ENCODE measurements at regions not wholly inside any gene's neighbourhood (a gene's known extent, or its start where the extent isn't known, plus 50 kb on each side); places are given as distances from the start of the nearest gene placed in this dataset.

- Histone ChIP-seq H3K27me3 (no peaks in the 10 kb centered on the region), H3K4me3 (no peak overlapping the region), H3K9me3 (no peaks in the 10 kb centered on the region), H3K36me3 (no peaks in the 10 kb centered on the region), H3K4me1 (ENCODE audit: insufficient read depth) (no peaks in the 10 kb centered on the region), H3K27ac (no peak overlapping the region)
- no peak for DNase-seq
- intact Hi-C loops (cut with DNase I) = no loop called here
- 50 to 75% (median 58%) methylated on average over 1 of the region's 1 CpG for WGBS, 3 donors
- TF ChIP-seq EP300 (IDR thresholded peaks at IDR 0.05) = no peak
- no peak for TF ChIP-seq POLR2A (IDR thresholded peaks at IDR 0.05)
- TF ChIP-seq CTCF (IDR thresholded peaks at IDR 0.05) = no peak
These were observed 189.7 kb upstream of the OSR1 start for GRCh38 chr2:19548116-19548515.

- Histone ChIP-seq H3K27me3 (no peaks in the 10 kb centered on the region), H3K9me3 (no peaks in the 10 kb centered on the region), H3K27ac (no peak overlapping the region), H3K4me1 (ENCODE audit: insufficient read depth) (no peaks in the 10 kb centered on the region), H3K4me3 (no peak overlapping the region), H3K36me3 (no peaks in the 10 kb centered on the region)
- no peak for DNase-seq
- intact Hi-C loops (cut with DNase I) = no loop called here
- TF ChIP-seq EP300 (IDR thresholded peaks at IDR 0.05) (no peak), POLR2A (IDR thresholded peaks at IDR 0.05) (no peak), CTCF (IDR thresholded peaks at IDR 0.05) (no peak)
These were observed 188.9 kb upstream of the OSR1 start for GRCh38 chr2:19547321-19547720.

GRCh38 chr2:19545507-19545906 lies 187.1 kb upstream of the OSR1 start:
- H3K9me3 ChIP-seq = no peaks in the 10 kb centered on the region
- H3K36me3 ChIP-seq = no peaks in the 10 kb centered on the region
- no peak for DNase-seq
- 56 to 82% (median 78%) methylated on average over 4 of the region's 4 CpGs for WGBS, 3 donors
- H3K4me1 ChIP-seq (ENCODE audit: insufficient read depth) = no peaks in the 10 kb centered on the region
- intact Hi-C loops (cut with DNase I) = no loop called here
- TF ChIP-seq EP300 (IDR thresholded peaks at IDR 0.05) (no peak), POLR2A (IDR thresholded peaks at IDR 0.05) (no peak), CTCF (IDR thresholded peaks at IDR 0.05) (no peak)
- no peak overlapping the region for H3K27ac ChIP-seq
- H3K4me3 ChIP-seq = no peak overlapping the region
- no peaks in the 10 kb centered on the region for H3K27me3 ChIP-seq

- WGBS, 3 donors = 81 to 90% (median 87%) methylated on average over 2 of the region's 2 CpGs
- H3K9me3 ChIP-seq = no peaks in the 10 kb centered on the region
- no peak overlapping the region for H3K27ac ChIP-seq
- H3K4me3 ChIP-seq = no peak overlapping the region
- H3K36me3 ChIP-seq = no peaks in the 10 kb centered on the region
- no peak for TF ChIP-seq EP300 (IDR thresholded peaks at IDR 0.05)
- no peak for TF ChIP-seq POLR2A (IDR thresholded peaks at IDR 0.05)
- DNase-seq = no peak
- intact Hi-C loops (cut with DNase I) = no loop called here
- H3K4me1 ChIP-seq (ENCODE audit: insufficient read depth) = no peaks in the 10 kb centered on the region
- H3K27me3 ChIP-seq = no peaks in the 10 kb centered on the region
These were observed 185.4 kb upstream of the OSR1 start for GRCh38 chr2:19543663-19544383.

DNA sequence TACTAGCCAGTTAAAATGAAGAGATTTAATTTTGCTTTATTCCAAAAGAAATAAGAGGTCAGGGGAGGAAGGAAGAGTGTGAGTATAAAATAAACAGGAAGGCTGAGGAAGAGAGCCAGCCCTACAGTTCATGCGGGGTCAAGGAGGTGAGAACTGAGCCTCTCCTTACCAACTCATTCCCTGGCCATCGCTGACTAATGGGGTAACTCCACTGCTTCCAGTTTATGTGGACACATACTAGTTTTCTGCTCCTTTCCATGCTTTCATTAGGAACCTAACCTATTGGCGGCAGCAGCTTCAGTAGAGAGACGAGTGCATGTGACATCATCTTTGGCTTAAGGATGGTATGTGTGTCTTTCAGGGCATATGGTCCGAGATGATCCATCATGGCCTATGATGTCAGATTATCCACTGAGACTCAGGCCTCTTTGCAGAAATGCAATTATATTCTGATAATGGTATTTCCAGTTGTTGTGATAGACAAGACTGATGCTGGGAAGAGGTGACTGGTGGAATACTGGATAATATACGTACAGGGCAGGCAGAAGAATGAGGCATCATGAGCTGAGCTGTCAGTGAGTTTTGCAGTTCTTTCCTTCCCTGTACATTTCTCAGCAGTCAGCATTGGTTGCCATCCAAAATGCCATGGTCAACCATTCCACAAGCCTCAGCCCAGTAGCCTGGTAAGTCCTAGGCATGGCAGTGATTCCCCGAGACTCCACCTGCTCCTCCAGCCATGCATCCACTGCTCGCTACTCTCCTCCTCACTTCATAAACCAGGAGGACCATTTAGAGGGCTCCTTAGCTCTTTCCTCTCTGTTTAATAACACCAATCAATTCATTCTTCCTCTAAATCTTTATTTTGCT lies 184.6 kb upstream of the OSR1 start:
- H3K4me3 ChIP-seq = no peak overlapping the region
- no peaks in the 10 kb centered on the region for H3K36me3 ChIP-seq
- WGBS, 3 donors = 81 to 86% (median 83%) methylated on average over 8 of the region's 8 CpGs
- intact Hi-C loops (cut with DNase I) = no loop called here
- DNase-seq = no peak
- no peaks in the 10 kb centered on the region for H3K9me3 ChIP-seq
- TF ChIP-seq POLR2A (IDR thresholded peaks at IDR 0.05) (no peak), EP300 (IDR thresholded peaks at IDR 0.05) (no peak), CTCF (IDR thresholded peaks at IDR 0.05) (no peak)
- H3K27me3 ChIP-seq = no peaks in the 10 kb centered on the region
- no peak overlapping the region for H3K27ac ChIP-seq
- no peaks in the 10 kb centered on the region for H3K4me1 ChIP-seq (ENCODE audit: insufficient read depth)
